ENCODE measurements at regions not wholly inside any gene's neighbourhood (a gene's known extent, or its start where the extent isn't known, plus 50 kb on each side); places are given as distances from the start of the nearest gene placed in this dataset.

- H3K27me3 Mint-ChIP-seq (ENCODE audit: low read depth), result peaks cover 20% of the 10 kb centered on the region
Measured at GRCh38 chr15:39302936-39303335, 277.9 kb upstream of the THBS1 start.

GRCh38 chr15:39304201-39304841 is 276.6 kb upstream of the THBS1 start:
- H3K27me3 Mint-ChIP-seq (ENCODE audit: low read depth), result peaks cover 20% of the 10 kb centered on the region
- no peak overlapping the region for H3K27ac Mint-ChIP-seq
- H3K4me3 Mint-ChIP-seq, result no peak overlapping the region
- H3K36me3 Mint-ChIP-seq (ENCODE audit: low read depth), result no peaks in the 10 kb centered on the region
- H3K9me3 Mint-ChIP-seq, result no peaks in the 10 kb centered on the region
- no peaks in the 10 kb centered on the region for H3K4me1 Mint-ChIP-seq (ENCODE audit: low read depth)

More at GRCh38 chr15:39302936-39303335, 277.9 kb upstream of the THBS1 start:
- no peaks in the 10 kb centered on the region for H3K36me3 Mint-ChIP-seq (ENCODE audit: low read depth)
- no peaks in the 10 kb centered on the region for H3K4me1 Mint-ChIP-seq (ENCODE audit: low read depth)
- no peak overlapping the region for H3K27ac Mint-ChIP-seq
- no peak overlapping the region for H3K4me3 Mint-ChIP-seq
- H3K9me3 Mint-ChIP-seq, result no peaks in the 10 kb centered on the region

- no peak overlapping the region for H3K4me3 Mint-ChIP-seq
- H3K27ac Mint-ChIP-seq, result no peak overlapping the region
- no peaks in the 10 kb centered on the region for H3K36me3 Mint-ChIP-seq (ENCODE audit: low read depth)
- no peaks in the 10 kb centered on the region for H3K4me1 Mint-ChIP-seq (ENCODE audit: low read depth)
- peaks cover 17% of the 10 kb centered on the region for H3K27me3 Mint-ChIP-seq (ENCODE audit: low read depth)
- H3K9me3 Mint-ChIP-seq, result no peaks in the 10 kb centered on the region
Measured at GRCh38 chr15:39304931-39305728, 275.7 kb upstream of the THBS1 start.

- no peaks in the 10 kb centered on the region for H3K4me1 Mint-ChIP-seq (ENCODE audit: low read depth)
- H3K36me3 Mint-ChIP-seq (ENCODE audit: low read depth), result no peaks in the 10 kb centered on the region
- H3K27ac Mint-ChIP-seq, result no peak overlapping the region
- H3K9me3 Mint-ChIP-seq, result no peaks in the 10 kb centered on the region
- no peak overlapping the region for H3K4me3 Mint-ChIP-seq
- peaks cover 8% of the 10 kb centered on the region for H3K27me3 Mint-ChIP-seq (ENCODE audit: low read depth)
Measured at GRCh38 chr15:39310633-39311032, 270.2 kb upstream of the THBS1 start.

- Mint-ChIP-seq H3K9me3 (no peaks in the 10 kb centered on the region), H3K4me1 (ENCODE audit: low read depth) (no peaks in the 10 kb centered on the region), H3K27ac (no peak overlapping the region), H3K27me3 (ENCODE audit: low read depth) (peaks cover 4% of the 10 kb centered on the region), H3K36me3 (ENCODE audit: low read depth) (no peaks in the 10 kb centered on the region), H3K4me3 (no peak overlapping the region)
Measured at GRCh38 chr15:39312984-39313383, 267.9 kb upstream of the THBS1 start.

- peaks cover 8% of the 10 kb centered on the region for H3K27me3 Mint-ChIP-seq (ENCODE audit: low read depth)
- no peak overlapping the region for H3K4me3 Mint-ChIP-seq
- H3K9me3 Mint-ChIP-seq, result no peaks in the 10 kb centered on the region
- no peaks in the 10 kb centered on the region for H3K4me1 Mint-ChIP-seq (ENCODE audit: low read depth)
- no peak overlapping the region for H3K27ac Mint-ChIP-seq
- H3K36me3 Mint-ChIP-seq (ENCODE audit: low read depth), result no peaks in the 10 kb centered on the region
Measured at GRCh38 chr15:39313467-39313866, 267.4 kb upstream of the THBS1 start.

- Mint-ChIP-seq H3K4me1 (ENCODE audit: low read depth) (no peaks in the 10 kb centered on the region), H3K4me3 (no peak overlapping the region), H3K27me3 (ENCODE audit: low read depth) (peaks cover 8% of the 10 kb centered on the region), H3K9me3 (no peaks in the 10 kb centered on the region), H3K27ac (no peak overlapping the region), H3K36me3 (ENCODE audit: low read depth) (no peaks in the 10 kb centered on the region)
Measured at GRCh38 chr15:39313881-39314280, 267.0 kb upstream of the THBS1 start.

- Mint-ChIP-seq H3K27ac (no peak overlapping the region), H3K9me3 (no peaks in the 10 kb centered on the region), H3K27me3 (ENCODE audit: low read depth) (peaks cover 4% of the 10 kb centered on the region), H3K4me3 (no peak overlapping the region), H3K4me1 (ENCODE audit: low read depth) (no peaks in the 10 kb centered on the region), H3K36me3 (ENCODE audit: low read depth) (no peaks in the 10 kb centered on the region)
Measured at GRCh38 chr15:39315206-39315850, 265.6 kb upstream of the THBS1 start.

- Mint-ChIP-seq H3K36me3 (ENCODE audit: low read depth) (no peaks in the 10 kb centered on the region), H3K4me1 (ENCODE audit: low read depth) (no peaks in the 10 kb centered on the region), H3K4me3 (no peak overlapping the region), H3K27ac (no peak overlapping the region), H3K27me3 (ENCODE audit: low read depth) (peaks cover 4% of the 10 kb centered on the region), H3K9me3 (no peaks in the 10 kb centered on the region)
Measured at GRCh38 chr15:39317225-39317624, 263.7 kb upstream of the THBS1 start.

GRCh38 chr15:39318231-39318630 is 262.6 kb upstream of the THBS1 start:
- no peak overlapping the region for H3K4me3 Mint-ChIP-seq
- no peaks in the 10 kb centered on the region for H3K4me1 Mint-ChIP-seq (ENCODE audit: low read depth)
- H3K9me3 Mint-ChIP-seq, result no peaks in the 10 kb centered on the region
- peaks cover 4% of the 10 kb centered on the region for H3K27me3 Mint-ChIP-seq (ENCODE audit: low read depth)
- no peak overlapping the region for H3K27ac Mint-ChIP-seq
- no peaks in the 10 kb centered on the region for H3K36me3 Mint-ChIP-seq (ENCODE audit: low read depth)

GRCh38 chr15:39320355-39320754 is 260.5 kb upstream of the THBS1 start:
- H3K9me3 Mint-ChIP-seq, result no peaks in the 10 kb centered on the region
- no peaks in the 10 kb centered on the region for H3K36me3 Mint-ChIP-seq (ENCODE audit: low read depth)
- H3K4me3 Mint-ChIP-seq, result no peak overlapping the region
- H3K4me1 Mint-ChIP-seq (ENCODE audit: low read depth), result no peaks in the 10 kb centered on the region
- peaks cover 4% of the 10 kb centered on the region for H3K27me3 Mint-ChIP-seq (ENCODE audit: low read depth)
- no peak overlapping the region for H3K27ac Mint-ChIP-seq

- Mint-ChIP-seq H3K4me3 (no peak overlapping the region), H3K27ac (no peak overlapping the region), H3K36me3 (ENCODE audit: low read depth) (no peaks in the 10 kb centered on the region), H3K9me3 (no peaks in the 10 kb centered on the region), H3K4me1 (ENCODE audit: low read depth) (no peaks in the 10 kb centered on the region), H3K27me3 (ENCODE audit: low read depth) (peaks cover 4% of the 10 kb centered on the region)
Measured at GRCh38 chr15:39320886-39321285, 260.0 kb upstream of the THBS1 start.

- Mint-ChIP-seq H3K27ac (no peak overlapping the region), H3K4me3 (no peak overlapping the region), H3K9me3 (no peaks in the 10 kb centered on the region), H3K36me3 (ENCODE audit: low read depth) (no peaks in the 10 kb centered on the region), H3K27me3 (ENCODE audit: low read depth) (peaks cover 4% of the 10 kb centered on the region), H3K4me1 (ENCODE audit: low read depth) (no peaks in the 10 kb centered on the region)
Measured at GRCh38 chr15:39321977-39322376, 258.9 kb upstream of the THBS1 start.

- Mint-ChIP-seq H3K27ac (no peak overlapping the region), H3K4me3 (no peak overlapping the region), H3K4me1 (ENCODE audit: low read depth) (no peaks in the 10 kb centered on the region), H3K36me3 (ENCODE audit: low read depth) (no peaks in the 10 kb centered on the region), H3K27me3 (ENCODE audit: low read depth) (peaks cover 8% of the 10 kb centered on the region), H3K9me3 (no peaks in the 10 kb centered on the region)
Measured at GRCh38 chr15:39323157-39323556, 257.7 kb upstream of the THBS1 start.

- Mint-ChIP-seq H3K27me3 (ENCODE audit: low read depth) (peaks cover 4% of the 10 kb centered on the region), H3K4me3 (no peak overlapping the region), H3K27ac (no peak overlapping the region), H3K9me3 (no peaks in the 10 kb centered on the region), H3K4me1 (ENCODE audit: low read depth) (no peaks in the 10 kb centered on the region), H3K36me3 (ENCODE audit: low read depth) (no peaks in the 10 kb centered on the region)
Measured at GRCh38 chr15:39323706-39324105, 257.2 kb upstream of the THBS1 start.

Measured in T-helper 1 cell treated with Interleukin-12 subunit alpha and Interleukin-12 subunit beta and Interleukin-4 antibody, amounts not matched to agents 30 μg/mL and 1 μg/mL, for 36 hours (primary cell).